ENCODE measurements at regions not wholly inside any gene's neighbourhood (a gene's known extent, or its start where the extent isn't known, plus 50 kb on each side); places are given as distances from the start of the nearest gene placed in this dataset.

DNA sequence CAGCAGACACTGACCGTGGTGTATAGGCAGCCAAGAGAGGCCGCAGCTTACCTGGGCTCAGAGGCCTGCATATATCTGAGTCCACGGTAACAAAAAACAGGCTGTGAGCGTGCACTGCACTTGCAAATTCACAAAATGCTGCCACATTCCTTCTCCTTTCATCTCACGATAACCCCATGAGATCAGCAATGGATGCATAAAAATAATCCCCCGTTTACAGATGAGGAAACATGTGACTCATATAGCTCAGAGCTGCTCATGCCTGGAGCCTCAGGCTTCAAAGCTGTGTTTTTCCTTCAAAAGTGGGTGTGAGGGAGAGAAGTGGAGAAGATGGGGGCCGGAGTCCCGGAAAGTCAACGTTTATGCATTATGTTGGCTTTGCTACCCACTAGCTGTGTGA, 118.3 kb upstream of the FOXF1 start:
- FAIRE-seq: no peak

DNA sequence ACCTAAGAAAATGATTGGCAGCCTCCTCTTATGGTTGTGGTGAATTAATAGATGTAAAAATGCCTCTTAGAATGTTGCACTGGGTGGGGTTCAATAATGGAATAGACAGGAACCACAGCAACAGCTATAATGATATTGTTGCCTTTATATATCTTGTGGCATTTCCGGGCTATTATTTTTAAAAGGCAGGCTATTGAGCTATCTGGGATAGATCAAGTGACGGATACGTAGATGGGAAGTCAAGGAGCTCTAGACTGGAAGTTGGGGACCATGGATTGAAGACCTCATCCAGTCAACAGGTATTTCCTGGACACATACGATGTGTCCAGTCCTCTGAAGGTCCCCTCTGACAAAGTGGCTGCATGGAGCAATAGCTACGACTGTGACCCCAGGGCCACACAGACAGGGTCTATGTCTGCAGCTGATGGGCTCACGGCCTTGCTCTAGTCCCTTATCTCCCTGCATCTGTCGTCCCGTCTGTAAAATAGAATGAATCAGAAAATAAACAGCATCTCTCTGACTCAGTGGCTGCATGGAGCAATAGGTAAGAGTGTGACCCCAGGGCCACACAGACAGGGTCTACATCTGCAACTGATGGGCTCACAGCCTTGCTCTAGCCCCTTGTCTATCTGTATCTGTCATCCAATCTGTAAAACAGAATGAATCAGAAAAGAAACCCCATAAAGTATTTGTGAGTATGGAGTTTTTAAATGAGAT, 117.7 kb upstream of the FOXF1 start:
- no peak for FAIRE-seq

DNA sequence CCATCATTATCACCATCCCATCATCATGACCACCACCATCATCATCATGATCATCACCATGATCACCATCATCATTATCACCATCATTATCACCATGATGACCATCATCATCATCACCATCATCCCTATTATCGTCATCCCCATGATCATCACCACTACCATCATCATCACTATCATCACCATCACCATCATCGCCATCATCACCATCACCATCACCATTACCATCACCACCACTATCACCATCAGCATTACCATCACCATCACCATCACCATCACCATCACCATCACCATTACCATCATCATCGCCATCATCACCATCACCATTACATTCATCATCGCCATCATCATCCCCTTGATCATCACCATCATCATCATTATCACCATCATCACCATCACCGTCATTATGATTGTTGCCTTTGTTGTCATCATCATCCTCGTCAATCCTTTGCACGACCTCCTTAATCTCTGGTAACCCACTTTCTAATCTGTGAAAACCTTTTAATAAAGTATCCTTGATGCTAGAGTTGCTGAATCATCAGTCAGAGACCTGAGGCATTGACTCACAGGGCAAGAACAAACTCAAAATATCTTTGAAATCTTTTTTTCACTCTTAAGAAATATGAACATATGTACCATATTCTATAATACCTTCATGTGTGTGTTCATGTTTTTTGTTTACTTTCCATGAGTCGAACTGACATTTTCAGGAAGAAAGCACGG, 116.3 kb upstream of the FOXF1 start:
- no peak for FAIRE-seq

GRCh38 chr16:86395477-86395876, 114.8 kb upstream of the FOXF1 start:
- FAIRE-seq: no peak

- FAIRE-seq: no peak
Measured at GRCh38 chr16:86396422-86396821, 113.9 kb upstream of the FOXF1 start.

DNA sequence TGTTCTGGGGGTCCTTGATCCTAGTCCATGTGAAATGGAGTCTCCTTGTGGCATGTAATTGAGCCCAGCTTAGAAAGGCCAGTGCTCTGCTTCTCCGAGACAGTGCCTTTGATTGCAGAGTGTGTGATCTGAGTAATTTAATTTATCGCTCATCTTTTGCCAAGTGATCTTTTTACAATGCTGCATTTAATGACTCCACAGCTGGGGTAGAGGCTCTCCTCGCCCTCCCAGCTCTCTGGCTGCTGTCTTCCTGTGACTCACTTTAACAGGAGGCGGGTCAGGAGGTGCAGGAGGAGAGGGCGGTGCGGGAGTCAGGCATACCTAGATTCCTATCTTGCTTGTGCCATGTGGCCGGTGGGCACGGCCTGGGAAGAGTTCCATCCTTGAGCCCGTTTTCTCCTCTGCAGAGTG, 113.4 kb upstream of the FOXF1 start:
- FAIRE-seq: no peak

- no peak for FAIRE-seq
Measured at GRCh38 chr16:86398201-86398600, 112.1 kb upstream of the FOXF1 start.

DNA sequence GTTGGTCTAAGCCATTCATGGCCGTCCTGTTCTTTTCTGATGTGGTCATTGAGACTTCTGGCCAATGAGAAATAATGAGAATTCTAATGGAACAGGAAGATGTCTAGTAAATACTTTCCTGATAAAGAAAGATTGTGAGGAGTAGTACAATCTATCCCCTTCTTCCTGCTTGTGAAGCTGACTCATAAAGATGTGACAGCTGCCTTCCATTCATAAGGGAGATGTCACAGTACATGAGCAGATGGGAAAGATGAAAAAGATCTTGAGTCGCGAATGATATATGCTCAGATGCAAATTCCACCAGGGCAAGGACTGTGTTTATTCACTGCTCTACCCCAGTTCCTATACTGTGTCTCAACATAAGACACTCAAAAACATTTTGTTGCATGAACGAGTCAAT, 111.7 kb upstream of the FOXF1 start:
- no peak for FAIRE-seq

GRCh38 chr16:86401126-86401525, 109.2 kb upstream of the FOXF1 start:
- no peak for FAIRE-seq

- no peak for FAIRE-seq
Measured at GRCh38 chr16:86403085-86403484, 107.2 kb upstream of the FOXF1 start.

GRCh38 chr16:86403541-86404163, 106.7 kb upstream of the FOXF1 start:
- no peak for FAIRE-seq

- no peak for FAIRE-seq
Measured at GRCh38 chr16:86404678-86405077, 105.6 kb upstream of the FOXF1 start.

DNA sequence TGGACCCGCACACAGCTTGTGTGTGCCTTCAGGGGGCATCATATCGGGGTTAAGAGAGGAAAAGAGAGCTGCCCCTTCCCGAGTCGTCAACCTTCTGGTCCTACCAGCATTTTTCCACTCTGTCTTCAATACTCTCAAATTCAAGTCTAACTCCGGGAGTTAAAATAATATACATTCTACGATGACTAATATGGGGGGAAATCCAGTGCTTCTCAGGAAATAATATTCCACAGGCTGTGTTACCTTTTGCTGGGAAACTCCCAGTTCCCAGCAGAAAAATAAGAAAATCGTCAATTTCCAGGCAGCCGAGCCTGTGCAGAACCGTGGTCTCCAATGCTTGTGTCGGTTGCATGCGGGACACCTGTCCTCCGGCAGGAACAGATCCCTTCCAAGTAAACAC, 105.0 kb upstream of the FOXF1 start:
- no peak for FAIRE-seq

DNA sequence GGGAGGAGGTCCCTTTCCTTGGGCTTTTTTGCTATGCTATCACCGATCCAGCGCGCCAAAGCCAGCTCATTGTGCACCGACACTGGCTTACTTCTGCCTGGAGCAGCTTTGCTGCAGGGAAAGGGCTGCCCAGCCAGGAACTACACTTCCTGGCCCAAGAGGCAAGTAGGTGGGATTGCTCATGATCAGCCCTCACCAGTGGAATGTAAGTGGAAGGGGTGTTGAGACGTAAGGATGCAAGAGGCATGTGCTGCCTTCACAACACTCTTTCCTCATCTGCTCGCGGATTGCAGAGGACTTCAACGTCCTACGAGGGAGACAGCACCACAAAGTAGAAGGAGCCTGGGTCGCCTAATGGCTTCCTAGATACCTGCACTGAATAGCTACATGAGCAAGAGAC, 104.3 kb upstream of the FOXF1 start:
- FAIRE-seq: no peak

DNA sequence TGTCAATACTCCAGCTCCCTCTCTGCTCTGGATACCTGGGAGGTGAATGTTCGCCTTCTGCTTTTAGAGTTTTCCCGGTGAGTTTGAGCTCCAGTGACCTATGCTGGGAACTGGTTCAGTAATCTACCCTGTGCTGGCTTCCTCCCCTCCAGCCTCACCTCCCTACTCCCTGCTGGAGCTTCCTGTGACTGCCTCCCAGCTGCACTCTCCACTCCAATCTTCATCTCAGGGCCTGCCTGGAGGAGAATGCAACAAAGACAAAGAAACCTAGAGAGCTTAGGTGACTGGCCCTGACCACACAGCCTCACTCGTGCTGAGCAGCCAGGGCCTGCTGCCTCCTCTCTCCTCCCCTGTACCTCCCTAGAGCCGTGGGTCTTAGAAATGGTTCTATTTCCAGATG, 101.6 kb upstream of the FOXF1 start:
- FAIRE-seq: no peak

- no peak for FAIRE-seq
Measured at GRCh38 chr16:86410081-86410480, 100.2 kb upstream of the FOXF1 start.

GRCh38 chr16:86410529-86410928, 99.8 kb upstream of the FOXF1 start:
- no peak for FAIRE-seq

- no peak for FAIRE-seq
Measured at GRCh38 chr16:86411897-86412296, 98.4 kb upstream of the FOXF1 start.

DNA sequence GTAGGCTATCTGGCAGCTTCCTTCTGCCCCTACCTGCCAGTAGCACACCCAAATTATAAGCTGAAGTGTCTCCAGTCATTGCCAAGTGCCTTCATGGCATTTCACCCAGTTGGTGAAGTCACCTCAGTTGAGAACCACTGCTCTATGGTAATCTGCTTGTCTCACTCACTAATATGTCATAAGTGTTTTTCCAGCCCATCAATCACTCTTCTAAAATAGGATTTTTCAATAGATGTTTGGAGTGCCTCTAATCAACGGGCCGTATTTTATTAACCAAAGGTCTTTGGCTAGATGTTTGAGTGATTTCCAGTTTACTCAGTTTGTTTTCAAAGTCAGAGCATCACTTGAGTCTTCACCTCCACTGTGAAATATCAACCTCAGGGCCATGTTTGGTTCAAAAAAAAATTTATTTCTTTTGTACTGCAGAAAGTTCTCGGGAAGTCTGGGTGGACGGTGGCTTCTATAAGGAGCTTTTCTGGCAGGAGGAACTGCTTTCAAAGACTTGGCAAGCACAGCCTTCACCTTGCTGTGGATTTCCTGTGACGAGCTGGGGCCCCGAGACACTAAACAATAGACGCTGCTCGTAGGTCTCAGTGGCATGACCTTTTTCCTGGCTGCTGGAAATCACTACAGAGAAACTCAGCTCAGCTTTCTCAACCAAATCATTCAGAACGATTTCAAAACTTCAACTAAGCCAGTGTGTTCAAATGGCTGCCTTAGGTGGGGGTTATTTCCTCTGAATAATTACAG, 95.2 kb upstream of the FOXF1 start:
- no peak for FAIRE-seq

DNA sequence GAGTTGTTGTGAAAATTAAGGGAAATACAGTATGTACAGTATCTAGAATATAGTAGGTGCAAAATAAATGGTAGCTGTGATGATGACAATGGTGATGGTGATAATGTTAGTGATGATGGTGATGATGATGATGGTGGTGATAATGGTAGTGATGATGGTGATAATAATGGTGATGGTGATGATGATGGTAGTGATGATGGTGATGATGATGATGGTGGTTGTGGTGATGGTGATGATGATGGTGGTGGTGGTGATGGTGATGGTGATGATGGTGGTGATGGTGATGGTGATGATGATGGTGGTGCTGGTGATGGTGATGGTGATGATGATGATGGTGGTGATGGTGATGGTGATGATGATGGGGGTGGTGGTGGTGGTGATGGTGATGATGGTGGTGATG, 91.3 kb upstream of the FOXF1 start:
- FAIRE-seq: no peak

DNA sequence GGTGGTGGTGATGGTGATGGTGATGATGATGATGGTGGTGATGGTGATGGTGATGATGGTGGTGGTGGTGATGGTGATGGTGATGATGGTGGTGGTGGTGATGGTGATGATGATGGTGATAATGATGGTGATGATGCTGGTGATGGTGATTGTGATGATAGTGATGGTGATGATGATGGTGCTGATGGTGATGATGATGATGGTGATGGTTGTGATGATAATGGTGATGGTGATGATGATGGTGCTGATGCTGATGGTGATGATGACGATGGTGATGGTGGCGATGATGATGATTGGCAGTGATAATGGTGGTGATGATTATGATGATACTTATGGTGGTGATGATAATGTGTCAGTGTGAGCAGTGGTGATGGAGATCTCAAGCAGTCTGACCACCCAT, 90.8 kb upstream of the FOXF1 start:
- FAIRE-seq: no peak

DNA sequence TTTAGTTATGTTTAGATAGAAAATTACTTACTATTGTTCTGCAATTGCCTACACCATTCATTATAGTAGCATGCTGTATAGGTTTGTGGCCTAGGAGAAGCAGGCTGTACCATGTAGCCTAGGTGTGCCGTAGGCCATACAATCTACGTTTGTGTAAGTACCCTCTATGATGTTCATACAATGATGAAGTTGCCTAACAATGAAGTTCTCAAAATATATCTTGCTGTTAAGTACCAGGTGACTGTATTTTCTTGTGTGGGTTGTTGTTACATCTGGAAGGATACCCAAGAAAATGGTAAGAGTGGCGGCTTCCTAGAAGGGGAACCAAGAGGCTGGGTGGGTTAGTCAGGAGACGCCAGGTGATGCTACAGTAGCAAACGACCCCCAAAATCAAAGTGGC, 88.3 kb upstream of the FOXF1 start:
- FAIRE-seq: no peak

GRCh38 chr16:86424398-86424797, 85.9 kb upstream of the FOXF1 start:
- no peak for FAIRE-seq

DNA sequence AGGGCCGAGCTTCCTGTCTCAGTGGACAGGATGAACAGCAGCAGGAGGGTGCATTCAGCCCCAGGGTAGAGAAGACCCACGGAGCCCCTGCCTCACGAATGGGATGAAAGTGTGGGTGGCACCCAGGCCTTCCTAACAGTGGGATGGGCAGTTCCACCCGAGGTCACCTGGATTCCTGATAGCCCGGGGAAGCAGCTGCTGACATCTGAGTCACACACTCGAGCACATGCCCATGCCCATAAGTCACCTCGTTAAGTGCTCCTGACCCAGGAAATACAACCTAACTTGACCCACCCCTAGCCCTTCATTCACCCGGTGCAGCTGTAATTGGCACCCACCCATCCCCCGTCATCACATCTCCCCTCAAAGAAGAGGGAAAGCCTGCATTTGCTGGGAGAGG, 85.3 kb upstream of the FOXF1 start:
- no peak for FAIRE-seq
